HG03571 (cell line): ENCODE measurements at regions not wholly inside any gene's neighbourhood (a gene's known extent, or its start where the extent isn't known, plus 50 kb on each side); places are given as distances from the start of the nearest gene placed in this dataset.

Source experiments
- ATAC-seq: cut with Tn5 transposase; IDR thresholded peaks from one replicate; pipeline ENCODE4 v1.9.1; 2021; ENCODE audit not compliant: unreplicated experiment

DNA sequence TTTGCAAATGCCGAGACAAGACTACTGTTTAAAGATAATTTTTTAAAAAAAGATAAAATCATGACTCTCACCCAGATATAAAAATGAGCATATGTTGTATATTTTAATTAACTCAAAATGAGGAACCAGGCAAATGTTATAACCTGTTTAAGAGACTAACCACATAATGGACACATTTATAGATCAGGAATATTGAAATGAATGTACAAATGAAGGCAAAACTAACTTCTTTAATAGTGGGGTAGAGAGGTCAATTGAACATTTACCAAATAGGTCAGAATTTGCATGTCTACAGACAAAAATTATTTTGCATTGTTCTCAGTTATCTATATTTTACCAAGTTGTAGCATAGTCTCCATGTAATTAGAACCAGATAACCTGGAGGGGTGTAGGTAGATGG, 134.3 kb upstream of the PFN2 start:
- no peak for ATAC-seq

DNA sequence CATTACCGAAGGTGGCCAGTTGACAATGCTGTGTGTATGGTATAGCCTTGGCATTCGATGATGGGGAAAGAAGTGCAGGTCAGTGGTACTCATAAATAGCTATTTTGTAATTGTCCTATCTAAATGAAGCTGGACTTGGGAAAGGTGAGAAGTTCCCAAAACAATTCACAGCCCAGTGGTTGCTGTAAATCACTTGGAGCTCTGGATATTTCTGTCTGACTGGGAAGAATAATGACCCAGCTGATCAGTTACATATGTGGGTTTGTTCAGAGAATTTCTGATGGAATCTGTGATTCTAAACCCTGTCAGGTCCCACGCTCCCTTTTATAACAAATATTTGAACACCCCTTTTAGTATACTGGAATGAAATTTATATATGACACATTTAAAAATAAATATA, 133.9 kb upstream of the PFN2 start:
- no peak for ATAC-seq

DNA sequence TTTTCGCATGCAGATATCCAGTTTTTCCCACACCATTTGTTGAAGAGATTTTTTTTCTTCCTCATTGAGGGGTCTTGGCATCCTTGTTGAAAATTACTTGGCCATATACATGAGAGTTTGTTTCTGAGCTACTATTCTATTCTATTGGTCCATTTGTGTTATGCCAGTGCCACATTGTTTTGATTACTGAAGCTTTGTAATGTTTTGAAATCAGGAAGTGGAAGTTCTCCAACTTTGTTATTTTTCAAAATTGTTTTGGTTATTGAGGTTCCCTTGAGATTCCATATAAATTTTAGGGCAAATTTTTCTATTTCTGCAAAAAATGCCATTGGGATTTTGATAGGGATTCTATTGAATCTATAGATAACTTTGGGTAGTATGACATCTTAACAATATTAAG, 130.3 kb upstream of the PFN2 start:
- ATAC-seq, result no peak

DNA sequence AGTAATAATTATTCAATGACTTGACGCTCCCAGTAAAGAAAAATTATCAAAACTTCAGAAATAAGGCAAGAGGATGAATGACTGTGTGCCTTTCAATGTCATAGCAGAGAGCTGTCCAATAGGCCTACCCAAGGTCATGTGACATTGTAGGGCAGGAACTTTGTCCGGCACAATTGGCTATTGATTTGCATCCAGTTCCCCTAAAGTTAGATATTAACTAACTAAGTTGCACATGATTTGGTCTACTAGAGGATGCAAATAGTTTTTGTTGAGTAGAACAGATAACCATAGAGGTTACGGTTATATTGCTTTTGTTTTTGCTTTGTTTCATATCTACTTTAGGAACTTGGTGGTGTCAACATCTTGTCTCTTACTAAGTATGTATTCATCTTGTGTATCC, 127.9 kb upstream of the PFN2 start:
- no peak for ATAC-seq

DNA sequence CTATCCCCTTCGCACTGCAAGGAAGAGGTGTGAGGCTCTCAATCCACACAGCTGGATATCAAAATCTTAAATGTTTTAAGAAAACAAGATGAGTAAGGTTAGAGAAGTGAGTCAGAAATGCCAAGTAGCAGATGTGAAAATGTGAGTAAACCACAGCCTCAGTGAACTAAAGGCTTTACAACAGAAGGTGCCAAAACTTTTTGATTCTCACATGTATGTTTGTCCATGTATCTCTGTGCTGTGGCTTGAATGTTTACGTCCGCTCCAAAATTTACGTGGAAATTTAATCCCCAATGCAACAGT, 126.8 kb upstream of the PFN2 start:
- no peak for ATAC-seq

DNA sequence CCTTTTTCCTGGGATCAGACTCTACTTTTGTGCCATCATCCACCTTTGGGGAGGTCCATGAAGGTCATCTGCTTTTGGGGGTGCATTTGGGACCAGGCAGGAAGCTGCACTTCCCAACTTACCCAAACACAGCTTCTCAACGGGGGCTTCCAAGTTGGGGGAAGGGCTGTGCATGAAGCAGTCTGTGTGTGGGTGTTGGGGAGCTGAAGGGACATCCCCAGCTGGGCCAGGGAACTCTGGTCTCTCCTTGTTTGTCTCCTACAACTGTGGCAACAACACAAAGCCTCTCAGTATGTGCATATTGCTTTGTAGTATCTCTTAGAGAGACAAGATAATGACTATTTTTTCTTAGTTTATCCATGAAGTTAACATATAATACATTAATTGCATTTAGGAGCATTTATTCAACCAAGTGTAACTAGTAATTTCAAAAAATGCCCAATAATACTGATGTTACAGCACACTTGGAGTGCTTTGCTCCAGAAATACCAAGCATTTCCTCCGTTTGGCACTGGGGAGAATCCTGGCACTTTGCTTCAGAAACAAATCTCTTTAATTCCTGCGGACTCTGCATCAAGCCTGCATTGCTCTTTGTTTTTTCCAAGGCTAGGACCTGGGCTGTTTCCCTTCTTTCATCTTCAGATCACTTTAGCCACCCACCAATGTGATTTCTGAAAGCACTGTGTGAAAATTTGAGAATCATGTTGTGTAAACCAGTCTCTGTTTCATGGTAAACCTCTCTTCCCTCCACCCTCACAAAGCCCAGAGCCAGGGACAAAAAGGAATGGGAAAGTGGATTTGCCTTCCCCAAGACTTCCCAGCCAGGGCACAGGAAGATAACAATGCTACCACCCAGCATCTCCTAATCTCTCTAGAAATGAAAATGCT, 126.2 kb upstream of the PFN2 start:
- no peak for ATAC-seq

DNA sequence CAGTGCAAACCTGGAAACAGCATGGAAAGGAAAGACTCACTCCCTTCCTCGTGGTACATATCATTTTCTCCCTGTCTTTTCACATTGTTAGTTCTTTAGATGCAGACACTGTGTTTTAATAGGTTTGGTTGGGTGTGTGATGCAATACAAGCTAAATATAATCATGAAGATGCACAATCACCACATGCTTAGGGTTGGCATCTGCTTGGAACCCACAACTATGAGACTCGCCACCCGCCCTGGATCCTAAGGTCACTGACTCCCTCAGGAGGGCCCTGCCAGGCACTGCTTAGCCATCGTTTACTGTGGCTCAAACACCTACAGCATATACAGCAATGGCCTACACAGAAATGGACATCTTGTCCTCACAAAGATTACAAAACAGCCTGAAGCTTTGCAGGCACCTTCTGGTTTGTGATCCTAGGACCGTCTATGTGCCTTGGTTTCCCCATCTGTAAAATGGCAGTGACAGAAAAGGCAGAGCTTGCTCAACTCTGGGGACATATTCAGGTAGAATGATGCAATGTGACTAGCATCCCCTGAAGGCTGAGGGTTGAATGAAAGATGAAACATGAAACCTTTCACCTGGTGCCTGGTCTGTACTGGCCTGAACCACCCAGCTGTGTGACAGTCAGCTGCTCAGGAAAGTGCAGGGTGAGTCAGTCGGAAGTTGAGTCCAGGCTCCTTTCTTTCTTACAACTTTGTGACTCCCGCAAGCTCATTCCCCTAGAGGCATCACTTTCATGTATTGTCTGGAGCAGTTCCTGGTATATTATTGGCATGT, 123.6 kb upstream of the PFN2 start:
- no peak for ATAC-seq

DNA sequence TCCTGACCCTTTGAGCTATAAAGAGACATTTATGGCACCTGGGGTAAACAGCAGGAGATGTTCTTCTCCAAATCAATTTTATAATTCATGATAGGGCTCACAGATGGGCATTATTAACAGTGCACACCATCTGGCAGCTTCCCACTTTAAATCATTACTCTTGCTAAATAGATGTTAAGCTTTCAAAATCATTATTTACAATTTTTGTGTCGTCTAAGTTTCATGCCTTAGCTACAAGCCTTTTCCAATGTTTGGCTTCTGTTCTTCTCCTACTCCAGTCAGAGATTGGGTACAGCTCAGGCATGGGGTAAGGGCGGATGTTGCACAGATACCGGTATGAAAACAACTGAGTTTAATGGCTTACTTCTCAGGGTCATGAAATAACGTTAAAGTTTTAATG, 120.9 kb upstream of the PFN2 start:
- no peak for ATAC-seq

DNA sequence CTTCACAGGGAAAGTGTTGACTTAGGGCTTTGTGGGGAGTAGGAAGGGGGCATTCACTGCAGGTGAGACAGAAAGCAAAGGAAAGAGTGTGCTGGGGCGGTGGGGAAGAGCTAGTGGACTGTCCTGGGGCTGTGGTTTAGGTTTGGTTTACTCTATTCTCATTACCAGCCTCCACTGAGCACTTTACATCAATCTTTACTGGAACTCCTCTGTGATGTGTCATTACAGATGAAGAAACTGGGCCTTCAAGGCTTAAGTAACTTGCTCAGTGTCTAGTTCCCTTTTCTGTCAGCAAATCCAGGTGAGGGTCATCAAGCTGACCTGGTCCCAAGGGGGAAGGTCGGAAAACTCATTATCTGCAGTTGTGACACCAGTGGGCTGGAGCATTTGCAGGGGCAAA, 120.2 kb upstream of the PFN2 start:
- no peak for ATAC-seq

DNA sequence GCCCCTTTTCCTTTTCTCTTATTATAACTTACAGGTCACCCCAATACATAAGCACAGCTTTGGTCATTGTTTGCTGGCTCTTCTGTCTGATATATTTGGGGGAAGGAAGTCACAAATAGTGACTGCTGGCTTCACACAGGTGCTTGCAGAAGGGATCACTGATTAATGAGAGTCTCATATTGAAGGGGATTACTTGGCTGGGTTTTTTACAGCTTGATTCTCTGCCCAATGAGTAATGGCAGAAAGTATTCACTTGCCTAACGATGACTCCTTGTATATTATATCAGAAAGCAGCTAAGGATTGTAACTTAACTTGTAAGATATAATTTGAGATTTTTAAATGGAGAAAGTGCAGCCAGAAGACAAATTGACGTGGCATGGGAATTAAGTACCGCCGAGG, 119.3 kb upstream of the PFN2 start:
- no peak for ATAC-seq

DNA sequence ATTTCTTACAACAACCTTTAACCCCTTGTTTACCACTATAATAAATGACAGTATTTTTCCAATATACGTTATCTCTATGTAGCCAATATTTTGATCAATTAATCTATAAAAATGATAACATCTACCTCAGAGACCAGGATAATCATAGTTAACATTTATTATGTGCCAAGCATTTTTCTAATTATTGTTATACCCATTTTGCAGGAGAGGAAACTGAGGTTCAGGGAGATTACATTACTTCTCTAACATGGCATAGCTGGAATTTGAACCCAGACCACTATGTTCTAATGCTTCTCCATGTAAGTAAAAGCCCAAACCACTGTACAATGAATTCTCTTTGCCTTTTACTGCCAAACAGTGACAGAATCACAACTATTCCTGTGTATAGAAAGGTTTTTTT, 113.4 kb upstream of the PFN2 start:
- no peak for ATAC-seq

DNA sequence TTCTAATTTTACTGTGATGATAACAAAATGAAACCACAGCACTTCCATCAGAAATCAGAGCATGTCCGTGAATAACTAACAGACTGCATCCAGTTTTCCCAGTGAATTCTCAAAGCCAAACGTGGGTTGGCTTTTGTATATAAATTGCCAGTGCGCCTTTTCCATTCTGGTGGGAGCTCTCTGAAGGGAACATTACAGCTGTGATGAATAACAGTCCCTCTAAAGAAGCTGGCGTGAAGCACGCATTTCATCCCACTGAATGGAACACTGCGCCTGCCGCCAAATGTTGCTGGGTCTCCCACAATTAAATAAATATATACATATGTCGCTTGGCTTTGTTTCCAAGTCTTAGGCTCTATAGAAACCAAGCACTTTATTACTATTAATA, 113.0 kb upstream of the PFN2 start:
- no peak for ATAC-seq

DNA sequence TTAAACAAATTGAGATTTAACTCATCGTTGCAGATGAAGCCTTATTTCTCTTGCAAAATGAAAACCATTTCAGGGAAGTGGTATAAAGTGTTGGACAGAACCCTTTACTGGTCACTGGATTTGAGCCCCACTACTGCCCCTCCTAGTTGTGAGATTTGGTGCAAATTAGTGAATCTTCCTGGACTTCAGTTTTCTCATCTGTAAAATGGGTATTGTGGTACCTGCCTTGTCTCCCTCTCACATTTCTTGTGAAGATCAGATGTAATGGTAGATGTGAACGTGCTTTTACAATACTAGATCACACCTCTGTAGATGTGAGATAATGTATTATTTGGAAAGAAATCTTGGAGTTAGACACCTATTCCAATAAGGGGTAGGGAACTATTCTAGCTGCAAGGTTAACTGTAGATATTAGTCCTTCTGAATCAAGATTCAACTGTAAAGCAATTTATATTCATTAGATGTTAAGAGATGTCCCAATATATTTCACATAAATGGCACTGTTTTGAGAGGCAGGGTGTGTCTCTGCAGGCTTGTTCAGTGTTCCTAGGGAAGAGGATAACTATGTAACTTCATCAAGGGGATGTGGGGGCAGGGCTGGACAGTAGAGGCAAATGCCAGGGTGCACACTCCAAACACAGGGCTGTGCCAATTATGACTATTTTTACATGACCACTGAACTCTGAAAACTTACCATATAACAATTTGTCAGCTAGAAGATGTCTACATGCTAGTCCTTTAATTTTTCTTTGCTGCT, 112.4 kb upstream of the PFN2 start:
- no peak for ATAC-seq

DNA sequence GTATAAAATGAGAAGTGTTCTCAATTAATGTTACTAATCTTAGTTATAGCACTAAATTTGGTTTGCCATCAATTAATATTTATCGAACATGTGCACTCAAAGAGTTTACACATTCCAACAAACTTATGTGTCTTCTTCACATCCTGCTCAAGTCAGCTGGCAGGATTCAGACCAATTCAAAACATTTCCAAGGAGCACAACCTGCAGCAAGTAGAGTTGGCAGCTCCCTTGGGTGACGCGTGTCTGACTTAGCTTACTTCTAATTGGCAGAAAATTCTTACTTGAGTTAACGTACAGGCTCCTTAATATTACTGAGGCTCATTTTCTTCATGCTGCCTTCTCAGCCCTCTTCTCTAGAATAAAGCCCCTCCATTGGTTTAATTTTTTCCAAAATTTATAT, 110.4 kb upstream of the PFN2 start:
- ATAC-seq, result no peak

DNA sequence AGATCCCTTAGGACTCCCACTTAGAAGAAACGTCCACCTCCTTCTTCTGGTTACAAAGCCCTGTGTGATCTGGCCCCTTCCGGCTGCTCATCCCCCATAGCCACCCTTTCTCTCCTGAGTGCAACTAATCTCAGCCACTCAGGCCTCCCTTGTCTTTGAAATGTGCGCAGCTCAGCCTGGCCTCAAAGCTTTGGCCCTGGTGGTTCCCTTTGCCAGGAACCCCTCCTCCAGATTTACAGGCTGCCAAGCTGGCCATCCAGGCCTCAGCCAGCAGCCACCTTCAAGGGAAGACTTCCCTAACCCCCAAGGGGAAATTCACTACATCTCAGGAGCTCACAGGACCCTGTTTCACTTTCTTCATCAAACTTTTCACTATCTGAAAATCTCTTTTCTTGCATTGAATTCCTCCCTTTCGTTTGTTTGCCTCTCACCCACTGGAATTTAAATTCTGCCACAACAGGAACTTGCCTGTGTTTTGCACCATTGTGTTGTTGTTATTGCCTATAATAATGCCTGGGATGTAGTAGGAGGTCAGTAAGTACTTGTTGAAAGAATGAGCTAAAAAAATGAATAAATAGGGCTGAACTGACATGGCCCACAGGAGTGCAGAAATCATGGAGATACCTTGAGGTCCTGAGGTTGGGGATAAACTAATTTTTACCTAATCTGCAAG, 109.5 kb upstream of the PFN2 start:
- no peak for ATAC-seq

DNA sequence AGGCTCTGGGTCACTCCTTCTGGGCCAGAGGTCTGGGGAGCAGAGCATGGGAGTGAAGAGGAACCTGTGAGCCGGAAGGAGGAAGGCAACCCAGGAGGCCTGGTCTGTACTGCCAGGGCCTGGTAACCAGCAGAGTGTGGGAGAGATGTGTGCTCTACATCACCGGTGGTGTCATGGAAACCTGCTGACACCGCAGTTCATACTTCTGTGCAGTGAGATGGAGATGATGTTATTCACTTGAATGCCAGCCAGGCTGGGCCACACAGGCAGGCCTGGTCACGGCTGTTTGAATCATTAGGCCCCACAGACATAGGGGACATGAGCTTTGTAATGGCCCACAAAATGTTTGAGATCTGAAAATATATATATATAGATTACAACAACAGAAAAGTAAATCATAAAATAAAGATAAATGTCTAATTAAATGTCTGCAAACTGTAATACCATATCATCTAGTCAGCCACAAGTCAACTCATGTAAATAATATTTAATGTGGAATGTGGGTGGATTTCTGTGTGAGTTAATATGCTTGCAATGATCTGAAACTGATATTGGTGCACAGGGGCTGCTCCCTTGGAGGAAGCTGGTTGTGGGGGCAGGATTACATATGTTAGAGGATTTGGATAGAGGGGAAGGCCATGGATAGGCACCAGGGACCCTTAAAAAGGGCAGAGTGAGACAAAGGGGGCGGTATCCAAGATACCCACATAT, 108.5 kb upstream of the PFN2 start:
- ATAC-seq, result no peak

DNA sequence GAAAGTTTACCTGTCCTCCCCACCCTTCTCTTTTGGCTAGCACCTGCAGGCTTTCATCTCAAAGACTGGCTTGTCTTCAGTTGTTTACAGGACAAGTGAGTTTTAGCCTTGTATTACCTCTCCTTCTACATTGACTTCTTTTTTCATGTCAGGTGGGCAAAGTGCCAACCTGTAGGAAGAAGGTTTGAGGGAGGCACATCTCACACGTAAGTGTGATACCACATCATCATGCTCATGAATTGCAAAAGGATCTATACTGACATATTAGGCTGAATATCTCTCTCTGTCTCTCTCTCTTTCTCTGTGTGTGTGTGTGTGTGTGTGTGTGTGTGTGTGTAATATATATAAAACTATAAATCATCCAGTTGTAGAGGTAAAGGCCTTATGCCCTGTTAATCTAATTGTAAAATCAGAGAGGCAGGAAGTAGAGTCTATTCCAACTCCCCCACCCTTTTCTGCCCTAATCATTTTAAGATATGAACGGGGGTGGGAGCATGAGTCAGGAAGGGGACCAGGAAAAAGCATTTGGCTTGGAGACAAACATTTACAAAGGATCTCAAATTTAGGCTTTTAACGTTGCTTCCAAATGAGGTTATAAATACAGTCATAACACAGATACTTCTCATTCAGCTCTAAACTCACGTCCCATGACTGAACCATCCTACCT, 107.0 kb upstream of the PFN2 start:
- ATAC-seq, result no peak

DNA sequence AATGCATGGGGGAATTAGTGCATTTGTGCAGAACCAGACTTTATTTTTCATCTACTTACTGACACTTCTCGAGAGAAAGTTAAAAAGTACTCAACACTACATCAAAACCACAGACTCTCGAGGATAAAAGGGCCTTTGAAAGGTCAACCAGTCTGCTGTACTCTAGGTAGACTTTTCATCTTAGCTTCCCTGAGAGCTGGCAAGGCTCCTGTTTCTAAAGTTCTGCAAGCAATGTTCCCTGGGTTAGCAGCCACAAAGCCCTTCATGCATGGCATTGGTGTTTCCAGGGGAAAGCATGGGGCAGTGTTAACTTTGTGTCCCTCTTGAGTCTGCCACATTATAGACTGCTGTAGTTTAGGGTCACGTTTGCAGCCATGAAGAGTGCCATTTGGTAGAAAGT, 106.4 kb upstream of the PFN2 start:
- no peak for ATAC-seq

DNA sequence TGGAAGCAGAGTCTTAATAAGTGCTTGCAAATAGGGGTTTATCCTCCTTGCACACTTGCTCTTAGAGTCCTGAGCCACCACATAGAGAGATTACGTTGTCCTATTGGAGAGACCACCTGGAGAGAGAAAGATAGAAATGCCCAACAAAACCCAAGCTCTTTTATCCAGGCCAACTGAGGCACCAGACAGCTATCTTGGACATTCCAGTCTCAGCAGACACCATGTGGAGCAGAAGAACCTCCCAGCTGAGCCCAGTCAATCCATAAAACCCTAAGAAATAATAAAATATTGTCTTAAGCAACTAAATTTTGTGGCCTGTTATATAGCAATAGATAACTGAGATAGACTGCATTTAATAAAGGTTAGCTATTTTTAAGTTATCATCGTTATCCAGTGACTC, 105.7 kb upstream of the PFN2 start:
- ATAC-seq, result no peak

DNA sequence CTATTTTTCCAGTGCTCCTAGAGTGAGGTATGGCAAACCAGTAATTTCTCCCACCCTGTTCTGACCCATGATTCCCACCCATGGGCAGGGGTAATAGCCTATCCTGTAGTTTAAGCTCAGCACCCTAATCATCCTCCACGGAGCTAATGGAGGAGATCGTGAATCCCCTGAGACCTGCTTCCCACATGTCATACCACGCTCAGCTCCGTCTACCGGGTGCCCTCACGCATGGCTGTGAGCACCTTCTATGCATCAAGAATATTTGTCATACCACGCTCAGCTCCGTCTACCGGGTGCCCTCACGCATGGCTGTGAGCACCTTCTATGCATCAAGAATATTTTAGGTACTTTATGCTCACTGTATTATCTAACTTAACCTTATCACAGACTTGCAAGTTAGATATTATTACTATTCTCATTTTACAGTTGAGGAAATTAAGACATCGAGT, 104.7 kb upstream of the PFN2 start:
- ATAC-seq, result no peak
